ENCODE measurements at regions not wholly inside any gene's neighbourhood (a gene's known extent, or its start where the extent isn't known, plus 50 kb on each side); places are given as distances from the start of the nearest gene placed in this dataset.

DNA sequence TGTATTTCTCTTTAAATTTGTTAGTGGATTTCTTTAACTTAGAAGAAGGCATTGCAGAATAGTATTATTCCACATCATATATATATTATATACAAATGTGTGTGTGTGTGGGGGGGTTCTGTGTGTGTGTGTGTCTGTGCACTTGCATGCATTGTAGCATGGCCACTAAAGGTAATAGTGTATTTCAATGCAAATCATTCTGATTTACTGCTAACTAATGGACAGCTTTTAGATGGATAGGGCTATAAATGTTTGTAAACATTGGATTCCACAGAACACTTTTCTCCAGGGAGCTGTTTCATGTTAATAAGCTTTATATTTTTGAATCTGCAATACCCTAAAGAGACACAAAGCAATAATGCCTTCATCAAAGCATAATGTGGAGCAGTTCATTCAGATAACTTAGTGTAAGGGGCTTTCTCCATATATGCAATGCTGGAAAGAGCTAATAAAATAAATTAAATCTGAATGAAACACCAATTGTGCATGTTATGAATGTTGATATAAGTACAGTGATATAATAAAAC, 496.7 kb upstream of the CDH9 start:
- H3K36me3 ChIP-seq (ENCODE audit: insufficient read depth, low read length), result no peaks in the 10 kb centered on the region
- TF ChIP-seq, protein P1, sequence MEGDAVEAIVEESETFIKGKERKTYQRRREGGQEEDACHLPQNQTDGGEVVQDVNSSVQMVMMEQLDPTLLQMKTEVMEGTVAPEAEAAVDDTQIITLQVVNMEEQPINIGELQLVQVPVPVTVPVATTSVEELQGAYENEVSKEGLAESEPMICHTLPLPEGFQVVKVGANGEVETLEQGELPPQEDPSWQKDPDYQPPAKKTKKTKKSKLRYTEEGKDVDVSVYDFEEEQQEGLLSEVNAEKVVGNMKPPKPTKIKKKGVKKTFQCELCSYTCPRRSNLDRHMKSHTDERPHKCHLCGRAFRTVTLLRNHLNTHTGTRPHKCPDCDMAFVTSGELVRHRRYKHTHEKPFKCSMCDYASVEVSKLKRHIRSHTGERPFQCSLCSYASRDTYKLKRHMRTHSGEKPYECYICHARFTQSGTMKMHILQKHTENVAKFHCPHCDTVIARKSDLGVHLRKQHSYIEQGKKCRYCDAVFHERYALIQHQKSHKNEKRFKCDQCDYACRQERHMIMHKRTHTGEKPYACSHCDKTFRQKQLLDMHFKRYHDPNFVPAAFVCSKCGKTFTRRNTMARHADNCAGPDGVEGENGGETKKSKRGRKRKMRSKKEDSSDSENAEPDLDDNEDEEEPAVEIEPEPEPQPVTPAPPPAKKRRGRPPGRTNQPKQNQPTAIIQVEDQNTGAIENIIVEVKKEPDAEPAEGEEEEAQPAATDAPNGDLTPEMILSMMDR (IDR thresholded peaks at IDR 0.05), result no peak
- DNase-seq, result no peak
- Mint-ChIP-seq H3K27ac (no peak overlapping the region), H3K9me3 (peaks cover 14% of the 10 kb centered on the region), H3K36me3 (ENCODE audit: low read depth) (no peaks in the 10 kb centered on the region), H3K4me3 (no peak overlapping the region), H3K27me3 (no peaks in the 10 kb centered on the region), H3K4me1 (ENCODE audit: low read depth) (no peaks in the 10 kb centered on the region)
- peaks cover 0 to 9% of the 10 kb centered on the region in 2 experiments for H3K9me3 ChIP-seq (ENCODE audit: control insufficient read depth in 1 of 2, insufficient read depth in 1 of 2, low read length in 2 of 2)
- ChIA-PET POLR2A (no interaction called here), CTCF (no interaction called here)
- H3K4me3 ChIP-seq (ENCODE audit: low read length), result no peak overlapping the region
- ATAC-seq (ENCODE audit: poor library complexity), result no peak
- no peaks in the 10 kb centered on the region for H3K27me3 ChIP-seq (ENCODE audit: control insufficient read depth in 1 of 2, insufficient read depth in 2 of 2, low read length in 2 of 2)
- no peak overlapping the region for H3K27ac ChIP-seq (ENCODE audit: low read depth in 1 of 2, low read length in 2 of 2)
- no peaks in the 10 kb centered on the region for H3K4me1 ChIP-seq (ENCODE audit: insufficient read depth, low read length)
- intact Hi-C loops (cut with DNase I, micrococcal nuclease), result no loop called here

DNA sequence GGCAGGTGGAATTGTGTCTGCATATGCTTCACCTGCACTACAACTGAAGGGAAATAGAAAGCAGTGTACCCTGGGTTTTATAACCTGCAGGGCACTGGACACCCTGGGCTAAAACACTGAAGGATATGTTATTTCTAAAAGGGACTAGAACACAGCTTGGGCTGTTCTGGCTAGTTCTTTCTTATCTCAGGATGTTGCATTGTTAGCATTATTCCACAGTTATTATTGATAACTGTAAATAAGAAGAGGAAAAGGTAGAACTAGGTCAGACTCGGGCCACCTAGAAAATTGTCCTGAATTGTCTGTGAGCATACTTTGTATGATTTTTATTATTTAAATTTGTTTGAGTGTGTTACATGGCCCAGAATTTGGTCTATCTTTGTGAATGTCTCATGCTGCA, 493.9 kb upstream of the CDH9 start:
- no peak overlapping the region for H3K4me3 ChIP-seq (ENCODE audit: low read length)
- DNase-seq, result no peak
- no peak for ATAC-seq (ENCODE audit: poor library complexity)
- Mint-ChIP-seq H3K27me3 (no peaks in the 10 kb centered on the region), H3K4me1 (ENCODE audit: low read depth) (no peaks in the 10 kb centered on the region), H3K27ac (no peak overlapping the region), H3K36me3 (ENCODE audit: low read depth) (no peaks in the 10 kb centered on the region), H3K9me3 (peaks cover 23% of the 10 kb centered on the region), H3K4me3 (no peak overlapping the region)
- intact Hi-C loops (cut with DNase I, micrococcal nuclease), result no loop called here
- H3K4me1 ChIP-seq (ENCODE audit: insufficient read depth, low read length), result no peaks in the 10 kb centered on the region
- TF ChIP-seq, protein P1 (IDR thresholded peaks at IDR 0.05), result no peak
- ChIA-PET POLR2A (no interaction called here), CTCF (no interaction called here)
- H3K27ac ChIP-seq (ENCODE audit: low read depth in 1 of 2, low read length in 2 of 2), result no peak overlapping the region
- H3K36me3 ChIP-seq (ENCODE audit: insufficient read depth, low read length), result no peaks in the 10 kb centered on the region
- H3K27me3 ChIP-seq (ENCODE audit: control insufficient read depth in 1 of 2, insufficient read depth in 2 of 2, low read length in 2 of 2), result no peaks in the 10 kb centered on the region
- H3K9me3 ChIP-seq (ENCODE audit: control insufficient read depth in 1 of 2, insufficient read depth in 1 of 2, low read length in 2 of 2), result peaks cover 0 to 4% of the 10 kb centered on the region in 2 experiments

DNA sequence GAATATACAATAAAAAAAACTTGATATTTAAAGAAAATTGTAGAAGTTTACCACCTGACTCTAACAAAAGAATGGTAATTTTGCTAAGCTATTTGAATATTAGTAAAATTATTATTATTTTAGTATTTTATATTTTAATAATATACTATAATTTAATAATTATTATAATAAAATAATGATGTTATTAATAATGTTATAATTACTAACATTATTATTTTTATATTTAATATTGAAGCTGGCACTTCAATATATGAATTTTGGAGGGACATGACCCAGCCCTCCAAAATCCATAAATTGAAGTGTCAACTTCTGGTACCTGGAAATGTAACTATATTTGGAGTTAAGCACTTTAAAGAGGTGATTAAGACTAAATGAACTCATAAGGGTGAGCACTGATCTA, 486.1 kb upstream of the CDH9 start:
- Mint-ChIP-seq H3K9me3 (peaks cover 19% of the 10 kb centered on the region), H3K27ac (no peak overlapping the region), H3K27me3 (no peaks in the 10 kb centered on the region), H3K4me1 (ENCODE audit: low read depth) (no peaks in the 10 kb centered on the region), H3K36me3 (ENCODE audit: low read depth) (no peaks in the 10 kb centered on the region), H3K4me3 (no peak overlapping the region)
- no peaks in the 10 kb centered on the region for H3K4me1 ChIP-seq (ENCODE audit: insufficient read depth, low read length)
- H3K4me3 ChIP-seq (ENCODE audit: low read length), result no peak overlapping the region
- no peaks in the 10 kb centered on the region for H3K27me3 ChIP-seq (ENCODE audit: control insufficient read depth in 1 of 2, insufficient read depth in 2 of 2, low read length in 2 of 2)
- ChIA-PET CTCF (no interaction called here), POLR2A (no interaction called here)
- no peak for DNase-seq
- H3K36me3 ChIP-seq (ENCODE audit: insufficient read depth, low read length), result no peaks in the 10 kb centered on the region
- TF ChIP-seq, protein P1 (IDR thresholded peaks at IDR 0.05), result no peak
- ATAC-seq (ENCODE audit: poor library complexity), result no peak
- intact Hi-C loops (cut with DNase I, micrococcal nuclease), result no loop called here
- no peak overlapping the region for H3K27ac ChIP-seq (ENCODE audit: low read depth in 1 of 2, low read length in 2 of 2)
- H3K9me3 ChIP-seq (ENCODE audit: control insufficient read depth in 1 of 2, insufficient read depth in 1 of 2, low read length in 2 of 2), result peaks cover 0 to 14% of the 10 kb centered on the region in 2 experiments

Measured in CD4-positive, alpha-beta T cell (primary cell).